Brain microvascular endothelial cell (primary cell): ENCODE measurements at regions not wholly inside any gene's neighbourhood (a gene's known extent, or its start where the extent isn't known, plus 50 kb on each side); places are given as distances from the start of the nearest gene placed in this dataset.

Experiments used
- DNase-seq: peaks from one replicate; pipeline ENCODE4 v3.0.0-alpha.2; 2020
- H3K27ac ChIP-seq: fragments of 250-450 bp; sonication (Bioruptor Pico); 2 replicates; pipeline ENCODE4 v1.5.1; 2020; ENCODE audit warnings: mild to moderate bottlenecking, moderate library complexity
- H3K27me3 ChIP-seq: fragments of 250-450 bp; sonication (Bioruptor Pico); replicated peaks from 2 replicates; pipeline ENCODE4 v1.5.1; 2020; ENCODE audit warnings: mild to moderate bottlenecking
- H3K36me3 ChIP-seq: fragments of 250-450 bp; sonication (Bioruptor Pico); replicated peaks from 2 replicates; pipeline ENCODE4 v1.5.1; 2020; ENCODE audit warnings: mild to moderate bottlenecking
- H3K4me3 ChIP-seq: 2 replicates; pipeline ENCODE4 v1.5.1; 2011; ENCODE audit warnings: low read depth, mild to moderate bottlenecking, control low read depth, low read length, moderate library complexity
- CTCF ChIP-seq: IDR thresholded peaks from 2 replicates; pipeline ENCODE4 v1.5.1; 2011; ENCODE audit warnings: low read depth, mild to moderate bottlenecking, moderate library complexity, low read length, control low read depth, inconsistent platforms; ENCODE audit errors: missing control alignments
- in situ Hi-C: cut with HindIII; loops from 2 replicates; pipeline ENCODE4 v1.10.0; 2017; ENCODE audit warnings: low sequenced_read_pairs, low pct_ligation_motif_present

- H3K4me3 ChIP-seq: no peak overlapping the region
- in situ Hi-C loops: no loop called here
- no peak for DNase-seq
- no peak overlapping the region for H3K27ac ChIP-seq
- H3K27me3 ChIP-seq: no peaks in the 10 kb centered on the region
- no peaks in the 10 kb centered on the region for H3K36me3 ChIP-seq
- no peak for TF ChIP-seq CTCF
These were observed 416.3 kb upstream of the CDH5 start for GRCh38 chr16:65950211-65950610.

GRCh38 chr16:65948361-65948760 lies 418.1 kb upstream of the CDH5 start:
- H3K27me3 ChIP-seq: no peaks in the 10 kb centered on the region
- TF ChIP-seq CTCF: no peak
- no peak overlapping the region for H3K4me3 ChIP-seq
- in situ Hi-C loops: no loop called here
- DNase-seq: no peak
- H3K36me3 ChIP-seq: no peaks in the 10 kb centered on the region
- no peak overlapping the region for H3K27ac ChIP-seq

- no peak overlapping the region for H3K4me3 ChIP-seq
- H3K36me3 ChIP-seq: no peaks in the 10 kb centered on the region
- DNase-seq: no peak
- in situ Hi-C loops: no loop called here
- no peak overlapping the region for H3K27ac ChIP-seq
- TF ChIP-seq CTCF: no peak
- no peaks in the 10 kb centered on the region for H3K27me3 ChIP-seq
These were observed 418.5 kb upstream of the CDH5 start for GRCh38 chr16:65947951-65948350.

- no peak for DNase-seq
- no peak overlapping the region for H3K27ac ChIP-seq
- no peak for TF ChIP-seq CTCF
- H3K36me3 ChIP-seq: no peaks in the 10 kb centered on the region
- H3K4me3 ChIP-seq: no peak overlapping the region
- H3K27me3 ChIP-seq: no peaks in the 10 kb centered on the region
- in situ Hi-C loops: no loop called here
These were observed 421.0 kb upstream of the CDH5 start for GRCh38 chr16:65945493-65945892.

GRCh38 chr16:65944361-65944760 lies 422.1 kb upstream of the CDH5 start:
- H3K4me3 ChIP-seq: no peak overlapping the region
- no peaks in the 10 kb centered on the region for H3K27me3 ChIP-seq
- H3K36me3 ChIP-seq: no peaks in the 10 kb centered on the region
- in situ Hi-C loops: no loop called here
- no peak for DNase-seq
- H3K27ac ChIP-seq: no peak overlapping the region
- TF ChIP-seq CTCF: no peak

GRCh38 chr16:65940711-65941110 lies 425.8 kb upstream of the CDH5 start:
- in situ Hi-C loops: no loop called here

More at GRCh38 chr16:65940711-65941110, 425.8 kb upstream of the CDH5 start:
- no peak overlapping the region for H3K27ac ChIP-seq
- no peak for DNase-seq
- H3K27me3 ChIP-seq: no peaks in the 10 kb centered on the region
- no peak for TF ChIP-seq CTCF
- H3K36me3 ChIP-seq: no peaks in the 10 kb centered on the region
- no peak overlapping the region for H3K4me3 ChIP-seq
